Endothelial cell of umbilical vein (primary cell): ENCODE measurements at regions not wholly inside any gene's neighbourhood (a gene's known extent, or its start where the extent isn't known, plus 50 kb on each side); places are given as distances from the start of the nearest gene placed in this dataset.

Experiments used
- CTCF ChIP-seq, 2 donors: IDR thresholded peaks; 1 replicate in 1 of 2; 2 replicates in 1 of 2; pipeline ENCODE4 v1.5.1; 2011; ENCODE audit warnings: low read length in 2 of 2, mild to moderate bottlenecking in 2 of 2, moderate library complexity in 2 of 2, control low read depth in 1 of 2, inconsistent platforms in 1 of 2, low read depth in 1 of 2; ENCODE audit not compliant: insufficient read depth in 1 of 2; ENCODE audit errors: extremely low read depth in 1 of 2
- EZH2 ChIP-seq: IDR thresholded peaks from 2 replicates; pipeline ENCODE4 v1.6.1; 2012; ENCODE audit warnings: borderline replicate concordance, low read depth, mild to moderate bottlenecking, moderate library complexity, low read length, inconsistent platforms; ENCODE audit not compliant: severe bottlenecking
- FOS ChIP-seq: IDR thresholded peaks from 2 replicates; pipeline ENCODE4 v1.6.1; 2011; ENCODE audit warnings: mild to moderate bottlenecking, low read length, moderate library complexity, borderline replicate concordance; ENCODE audit not compliant: insufficient read depth
- GATA2 ChIP-seq: IDR thresholded peaks from 2 replicates; pipeline ENCODE4 v1.7.0; 2011; ENCODE audit warnings: low read depth, mild to moderate bottlenecking, moderate library complexity, mixed read lengths, low read length; ENCODE audit not compliant: insufficient read length, insufficient read depth
- JUN ChIP-seq: IDR thresholded peaks from 2 replicates; pipeline ENCODE4 v1.6.1; 2011; ENCODE audit warnings: borderline replicate concordance, low read depth; ENCODE audit not compliant: insufficient read length, insufficient read depth
- MAX ChIP-seq: IDR thresholded peaks from 2 replicates; pipeline ENCODE4 v1.6.1; 2011; ENCODE audit not compliant: insufficient read depth, insufficient read length
- MYC ChIP-seq: IDR thresholded peaks from one replicate; pipeline ENCODE4 v1.6.1; 2011; ENCODE audit warnings: mild to moderate bottlenecking, low read depth, low read length
- POLR2A ChIP-seq: IDR thresholded peaks from 2 replicates; pipeline ENCODE4 v1.6.1; 2012; ENCODE audit warnings: low read depth, mild to moderate bottlenecking, control low read depth, low read length
- POLR2AphosphoS5 ChIP-seq: IDR thresholded peaks from 2 replicates; pipeline ENCODE4 v1.6.1; 2012; ENCODE audit warnings: low read depth, mild to moderate bottlenecking, control low read depth, low read length, moderate library complexity; ENCODE audit not compliant: insufficient read depth

GRCh38 chr12:83465632-83466031 lies 778.9 kb downstream of the TMTC2 start:
- TF ChIP-seq EZH2: no peak
- no peak for TF ChIP-seq POLR2A
- no peak for TF ChIP-seq CTCF (IDR thresholded peaks at IDR 0.05; ENCODE audit: extremely low read depth in 1 of 2, insufficient read depth in 1 of 2, low read depth in 1 of 2, low read length in 2 of 2)
- no peak for TF ChIP-seq POLR2AphosphoS5
- no peak for TF ChIP-seq MAX
- no peak for TF ChIP-seq FOS
- TF ChIP-seq MYC: no peak
- no peak for TF ChIP-seq GATA2
- no peak for TF ChIP-seq JUN
